HG03064 (cell line): ENCODE measurements at regions not wholly inside any gene's neighbourhood (a gene's known extent, or its start where the extent isn't known, plus 50 kb on each side); places are given as distances from the start of the nearest gene placed in this dataset.
A peak's percentile ranks its signal among the peaks of the same experiment; 100 is the strongest.

Experiments used
- ATAC-seq: cut with Tn5 transposase; IDR thresholded peaks from one replicate; pipeline ENCODE4 v1.9.1; 2021; ENCODE audit warnings: low read depth; ENCODE audit not compliant: unreplicated experiment

- peak; percentile 62 for ATAC-seq
Observed at GRCh38 chr3:193843474-193844301, 250.7 kb downstream of the OPA1 start.

- no peak for ATAC-seq
Observed at GRCh38 chr3:193844472-193844871, 251.5 kb downstream of the OPA1 start.

- no peak for ATAC-seq
Observed at GRCh38 chr3:193845144-193845543, 252.1 kb downstream of the OPA1 start.

GRCh38 chr3:193846569-193846968 lies 253.6 kb downstream of the OPA1 start:
- ATAC-seq, result no peak

- no peak for ATAC-seq
Observed at GRCh38 chr3:193847402-193847801, 254.4 kb downstream of the OPA1 start.

GRCh38 chr3:193848547-193848946 lies 255.5 kb downstream of the OPA1 start:
- ATAC-seq, result no peak

GRCh38 chr3:193850084-193850619 lies 257.1 kb downstream of the OPA1 start:
- ATAC-seq, result no peak

GRCh38 chr3:193851428-193851847 lies 258.4 kb downstream of the OPA1 start:
- no peak for ATAC-seq

GRCh38 chr3:193851941-193852674 lies 259.1 kb downstream of the OPA1 start:
- ATAC-seq, result no peak

- no peak for ATAC-seq
Observed at GRCh38 chr3:193852901-193853300, 259.9 kb downstream of the OPA1 start.

GRCh38 chr3:193853511-193854219 lies 260.7 kb downstream of the OPA1 start:
- ATAC-seq, result no peak

- ATAC-seq, result no peak
Observed at GRCh38 chr3:193857996-193858395, 265.0 kb downstream of the OPA1 start.

- ATAC-seq, result no peak
Observed at GRCh38 chr3:193859195-193859594, 266.2 kb downstream of the OPA1 start.

- no peak for ATAC-seq
Observed at GRCh38 chr3:193861012-193861411, 268.0 kb downstream of the OPA1 start.

GRCh38 chr3:193862843-193863242 lies 269.8 kb downstream of the OPA1 start:
- no peak for ATAC-seq

- ATAC-seq, result no peak
Observed at GRCh38 chr3:193863657-193864357, 270.8 kb downstream of the OPA1 start.

- peak; percentile 75 for ATAC-seq
Observed at GRCh38 chr3:193865339-193865738, 270.6 kb upstream of the HES1 start.

- ATAC-seq, result no peak
Observed at GRCh38 chr3:193865896-193866480, 270.0 kb upstream of the HES1 start.

GRCh38 chr3:193868590-193868989 lies 267.4 kb upstream of the HES1 start:
- no peak for ATAC-seq
